ENCODE measurements at regions not wholly inside any gene's neighbourhood (a gene's known extent, or its start where the extent isn't known, plus 50 kb on each side); places are given as distances from the start of the nearest gene placed in this dataset.
"Not testable (repeated sequence)": the region's sequence is repeated elsewhere in the genome, so short reads cannot be mapped to it uniquely, and the experiment has no call there.

GRCh38 chr3:180447136-180447535 lies 154.8 kb upstream of the TTC14 start (continued):
- TF ChIP-seq, protein P1, sequence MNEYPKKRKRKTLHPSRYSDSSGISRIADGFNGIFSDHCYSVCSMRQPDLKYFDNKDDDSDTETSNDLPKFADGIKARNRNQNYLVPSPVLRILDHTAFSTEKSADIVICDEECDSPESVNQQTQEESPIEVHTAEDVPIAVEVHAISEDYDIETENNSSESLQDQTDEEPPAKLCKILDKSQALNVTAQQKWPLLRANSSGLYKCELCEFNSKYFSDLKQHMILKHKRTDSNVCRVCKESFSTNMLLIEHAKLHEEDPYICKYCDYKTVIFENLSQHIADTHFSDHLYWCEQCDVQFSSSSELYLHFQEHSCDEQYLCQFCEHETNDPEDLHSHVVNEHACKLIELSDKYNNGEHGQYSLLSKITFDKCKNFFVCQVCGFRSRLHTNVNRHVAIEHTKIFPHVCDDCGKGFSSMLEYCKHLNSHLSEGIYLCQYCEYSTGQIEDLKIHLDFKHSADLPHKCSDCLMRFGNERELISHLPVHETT (CRISPR knock-in tag; conservative IDR thresholded peaks at IDR 0.05), result no peak
- no peak for TF ChIP-seq ZC3H4 (CRISPR knock-in tag; IDR thresholded peaks at IDR 0.05; ENCODE audit: borderline replicate concordance)
- no peak for TF ChIP-seq MAFG (CRISPR knock-in tag; IDR thresholded peaks at IDR 0.05)
- no peak for TF ChIP-seq ZFYVE20 (CRISPR knock-in tag; IDR thresholded peaks at IDR 0.05; ENCODE audit: borderline replicate concordance, low read depth)
- no peak for TF ChIP-seq ZNF605 (CRISPR knock-in tag; IDR thresholded peaks at IDR 0.05)
- no peak for TF ChIP-seq KDM4B (CRISPR knock-in tag; IDR thresholded peaks at IDR 0.05)
- TF ChIP-seq WIZ (CRISPR knock-in tag; IDR thresholded peaks at IDR 0.05), result no peak

GRCh38 chr3:180448407-180448806 lies 153.6 kb upstream of the TTC14 start:
- H3K27ac ChIP-seq (ENCODE audit: extremely low read length, insufficient read depth, low read length); in situ Hi-C loops (cut with HindIII; ENCODE audit: extremely low pct_ligation_motif_present, low pct_unique_long_range_greater_than_20kb); H3K4me2 ChIP-seq (ENCODE audit: low read depth, low read length); H3K27me3 ChIP-seq (ENCODE audit: control insufficient read depth in 1 of 2, insufficient read depth in 2 of 2, low read length in 2 of 2); H3K36me3 ChIP-seq (replicated peaks in 1 of 2; ENCODE audit: control insufficient read depth in 1 of 2, insufficient read depth in 2 of 2, low read length in 2 of 2); H3K9ac ChIP-seq (ENCODE audit: insufficient read depth, low read depth, low read length); H4K20me1 ChIP-seq (ENCODE audit: insufficient read depth, low read length); H3K4me1 ChIP-seq (ENCODE audit: insufficient read depth, low read length); H3K9me3 ChIP-seq (ENCODE audit: low read length); H3K79me2 ChIP-seq (ENCODE audit: insufficient read depth, low read length); H2AFZ ChIP-seq (ENCODE audit: low read length); FAIRE-seq; BruUV-seq (replicated peaks); CTCF ChIA-PET (ENCODE audit: low intra/inter-chr PET ratio, low total read pairs); DNase-seq (ENCODE audit: low spot score); POLR2A ChIA-PET; intact Hi-C loops (cut with micrococcal nuclease; ENCODE audit: unreplicated experiment); ATAC-seq; H3K4me3 ChIP-seq (replicated peaks in 1 of 3; ENCODE audit: insufficient read depth in 1 of 3, low read depth in 2 of 3, low read length in 3 of 3): not testable (repeated sequence)
- 74% methylated on average over 13 of the region's 17 CpGs for WGBS (ENCODE audit: low lambda C conversion rate)

DNA sequence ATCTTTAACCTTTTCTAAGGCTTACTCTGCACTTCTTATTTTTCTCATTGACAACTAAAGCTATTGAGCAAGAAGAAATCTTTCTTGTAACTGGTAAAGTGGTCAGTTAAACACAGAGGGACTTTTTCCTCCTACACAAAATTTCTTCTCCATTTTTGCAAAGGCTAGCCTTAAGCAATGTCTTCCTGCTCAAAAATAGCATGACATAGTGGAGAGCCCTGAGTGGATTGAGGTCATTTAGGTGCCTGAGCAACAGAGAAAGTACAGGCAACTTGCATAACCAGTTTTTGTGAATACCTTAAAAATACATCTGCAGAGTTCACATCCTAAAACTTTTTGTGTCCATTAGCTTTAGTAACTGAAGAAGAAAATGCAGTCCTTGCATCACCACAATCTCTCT lies 144.7 kb upstream of the TTC14 start:
- Histone ChIP-seq H3K79me2 (ENCODE audit: insufficient read depth, low read length) (no peaks in the 10 kb centered on the region), H3K4me3 (replicated peaks in 1 of 3; ENCODE audit: insufficient read depth in 1 of 3, low read depth in 2 of 3, low read length in 3 of 3) (no peak overlapping the region), H3K4me1 (ENCODE audit: insufficient read depth, low read length) (no peaks in the 10 kb centered on the region), H3K27ac (ENCODE audit: extremely low read length, insufficient read depth, low read length) (no peak overlapping the region), H2AFZ (ENCODE audit: low read length) (no peak overlapping the region), H3K4me2 (ENCODE audit: low read depth, low read length) (no peak overlapping the region), H3K36me3 (replicated peaks in 1 of 2; ENCODE audit: control insufficient read depth in 1 of 2, insufficient read depth in 2 of 2, low read length in 2 of 2) (no peaks in the 10 kb centered on the region), H3K9me3 (ENCODE audit: low read length) (no peaks in the 10 kb centered on the region), H3K27me3 (ENCODE audit: control insufficient read depth in 1 of 2, insufficient read depth in 2 of 2, low read length in 2 of 2) (no peaks in the 10 kb centered on the region), H4K20me1 (ENCODE audit: insufficient read depth, low read length) (no peaks in the 10 kb centered on the region), H3K9ac (ENCODE audit: insufficient read depth, low read depth, low read length) (no peak overlapping the region)
- DNase-seq (ENCODE audit: low spot score), result no peak
- TF ChIP-seq ZNF724P (CRISPR knock-in tag; IDR thresholded peaks at IDR 0.05; ENCODE audit: borderline replicate concordance), result no peak
- no peak for TF ChIP-seq ZNF772 (CRISPR knock-in tag; IDR thresholded peaks at IDR 0.05)
- TF ChIP-seq, protein P2, sequence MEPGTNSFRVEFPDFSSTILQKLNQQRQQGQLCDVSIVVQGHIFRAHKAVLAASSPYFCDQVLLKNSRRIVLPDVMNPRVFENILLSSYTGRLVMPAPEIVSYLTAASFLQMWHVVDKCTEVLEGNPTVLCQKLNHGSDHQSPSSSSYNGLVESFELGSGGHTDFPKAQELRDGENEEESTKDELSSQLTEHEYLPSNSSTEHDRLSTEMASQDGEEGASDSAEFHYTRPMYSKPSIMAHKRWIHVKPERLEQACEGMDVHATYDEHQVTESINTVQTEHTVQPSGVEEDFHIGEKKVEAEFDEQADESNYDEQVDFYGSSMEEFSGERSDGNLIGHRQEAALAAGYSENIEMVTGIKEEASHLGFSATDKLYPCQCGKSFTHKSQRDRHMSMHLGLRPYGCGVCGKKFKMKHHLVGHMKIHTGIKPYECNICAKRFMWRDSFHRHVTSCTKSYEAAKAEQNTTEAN (CRISPR knock-in tag; conservative IDR thresholded peaks at IDR 0.05), result no peak
- no peak for TF ChIP-seq POGZ (CRISPR knock-in tag; IDR thresholded peaks at IDR 0.05)
- no peak for TF ChIP-seq SPEN (CRISPR knock-in tag; IDR thresholded peaks at IDR 0.05; ENCODE audit: low read depth)
- TF ChIP-seq KLF11 (CRISPR knock-in tag; IDR thresholded peaks at IDR 0.05), result no peak
- TF ChIP-seq KLF9 (CRISPR knock-in tag; IDR thresholded peaks at IDR 0.05; ENCODE audit: low read depth), result no peak
- no peak for TF ChIP-seq ZMYM2 (CRISPR knock-in tag; IDR thresholded peaks at IDR 0.05)
- no peak for TF ChIP-seq MATR3 (CRISPR knock-in tag; IDR thresholded peaks at IDR 0.05)
- no peak for TF ChIP-seq CEBPB (IDR thresholded peaks at IDR 0.05; ENCODE audit: borderline replicate concordance, low read depth, low read length)
- ChIA-PET POLR2A (no interaction called here), CTCF (ENCODE audit: low intra/inter-chr PET ratio, low total read pairs) (no interaction called here)
- in situ Hi-C loops (cut with HindIII; ENCODE audit: extremely low pct_ligation_motif_present, low pct_unique_long_range_greater_than_20kb), result no loop called here
- no peak for FAIRE-seq
- intact Hi-C loops (cut with micrococcal nuclease; ENCODE audit: unreplicated experiment), result no loop called here
- no peak for ATAC-seq
- no TSS peak for BruUV-seq (replicated peaks)
